Naive B cell (primary cell): ENCODE measurements at regions not wholly inside any gene's neighbourhood (a gene's known extent, or its start where the extent isn't known, plus 50 kb on each side); places are given as distances from the start of the nearest gene placed in this dataset.

ENCODE experiments used
- ATAC-seq, 2 donors: fragments of 150-1000 bp; cut with Tn5 transposase; 2 replicates each; pipeline ENCODE4 v1.10.0; 2021; ENCODE audit warnings: low read depth in 2 of 2, mild to moderate bottlenecking in 2 of 2, moderate library complexity in 2 of 2
- DNase-seq: peaks from one replicate; pipeline ENCODE4 v3.0.0; 2022
- H3K27ac Mint-ChIP-seq, 6 donors: one replicate each; pipeline ENCODE4 v1.8.0; 2020 to 2022; ENCODE audit warnings: mild to moderate bottlenecking in 6 of 6, mixed read lengths in 6 of 6, moderate library complexity in 5 of 6, inconsistent platforms in 2 of 6
- H3K27me3 Mint-ChIP-seq, 3 donors: one replicate each; pipeline ENCODE4 v1.8.0; 2021 to 2022; ENCODE audit warnings: mixed read lengths in 3 of 3, mild to moderate bottlenecking in 1 of 3
- H3K36me3 Mint-ChIP-seq, 2 donors: one replicate each; pipeline ENCODE4 v1.8.0; 2020 to 2022; ENCODE audit warnings: mixed read lengths in 2 of 2, inconsistent platforms in 1 of 2, mild to moderate bottlenecking in 1 of 2
- H3K4me1 Mint-ChIP-seq, 3 donors: one replicate each; pipeline ENCODE4 v1.8.0; 2020 to 2022; ENCODE audit warnings: mixed read lengths in 3 of 3, inconsistent platforms in 1 of 3, mild to moderate bottlenecking in 1 of 3, moderate library complexity in 1 of 3
- H3K4me3 Mint-ChIP-seq, 8 donors: one replicate each; pipeline ENCODE4 v1.8.0; 2020 to 2022; ENCODE audit warnings: mild to moderate bottlenecking in 8 of 8, mixed read lengths in 8 of 8, moderate library complexity in 8 of 8, inconsistent platforms in 2 of 8
- H3K9me3 Mint-ChIP-seq, 7 donors: one replicate each; pipeline ENCODE4 v1.8.0; 2020 to 2022; ENCODE audit warnings: mixed read lengths in 7 of 7, mild to moderate bottlenecking in 5 of 7, inconsistent platforms in 2 of 7, moderate library complexity in 1 of 7

- Mint-ChIP-seq H3K9me3 (peaks cover 2 to 23% (median 6%) of the 10 kb centered on the region in 7 donors), H3K27ac (no peak overlapping the region), H3K4me1 (no peaks in the 10 kb centered on the region), H3K27me3 (no peaks in the 10 kb centered on the region), H3K36me3 (no peaks in the 10 kb centered on the region), H3K4me3 (no peak overlapping the region)
- no peak for ATAC-seq
- DNase-seq: no peak
These were observed 211.2 kb downstream of the PTGER3 start for GRCh38 chr1:70836456-70836855.

DNA sequence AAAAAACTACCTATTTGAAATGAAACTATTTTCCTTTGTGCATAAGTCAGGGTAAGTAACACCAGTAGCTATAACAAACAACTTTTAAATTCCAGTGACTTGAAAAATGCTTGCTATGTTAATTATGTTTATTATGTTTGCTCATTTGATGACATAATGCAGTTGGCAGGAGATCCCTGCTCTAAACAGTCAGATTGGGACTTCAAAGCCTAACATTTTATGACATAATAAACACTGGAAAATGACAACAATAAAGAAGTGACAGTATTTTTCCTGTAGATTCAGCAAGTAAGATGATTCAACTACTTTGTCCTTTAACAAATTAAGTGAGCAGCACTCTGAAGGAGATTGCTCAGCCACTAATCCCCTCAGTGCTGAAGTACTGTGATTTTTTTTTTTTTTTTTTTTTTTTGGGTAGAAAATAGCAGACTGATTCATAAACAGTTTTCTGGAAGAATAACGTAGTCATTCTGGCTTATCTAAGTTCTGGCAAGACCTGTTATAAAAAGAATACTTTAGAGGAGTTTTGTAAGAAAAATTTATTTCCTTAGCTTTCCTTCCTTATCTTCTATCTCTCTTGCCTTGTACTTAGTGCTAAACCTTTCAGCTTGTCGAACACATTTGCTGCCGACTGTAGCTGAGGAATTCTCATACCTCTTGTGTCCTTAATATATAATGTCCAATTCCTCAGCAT, 207.2 kb downstream of the PTGER3 start:
- Mint-ChIP-seq H3K4me1 (no peaks in the 10 kb centered on the region), H3K36me3 (peaks cover 0 to 5% of the 10 kb centered on the region in 2 donors)
- ATAC-seq: no peak

DNA sequence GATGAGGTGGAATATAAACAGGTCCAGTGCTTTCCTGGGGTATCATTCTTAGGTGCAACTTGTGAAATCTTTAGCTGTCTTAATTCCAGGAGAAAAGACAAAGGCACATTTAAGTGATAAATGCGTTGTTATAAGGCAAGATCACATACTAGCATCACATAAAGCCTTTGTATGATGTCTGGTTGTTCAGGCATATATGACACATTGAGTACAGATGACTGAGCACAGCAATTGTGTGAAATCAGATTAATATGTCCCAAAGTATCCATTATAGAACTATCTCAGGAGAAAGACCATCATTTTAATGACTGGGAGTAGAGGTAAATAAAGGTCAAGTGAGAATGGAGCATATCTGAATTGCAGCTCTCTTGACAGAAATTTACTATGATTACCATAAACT, 205.1 kb downstream of the PTGER3 start:
- DNase-seq (no peak), ATAC-seq (no peak)
- H3K36me3 Mint-ChIP-seq: peaks cover 0 to 5% of the 10 kb centered on the region in 2 donors
- H3K4me3 Mint-ChIP-seq: no peak overlapping the region
- H3K27me3 Mint-ChIP-seq: no peaks in the 10 kb centered on the region
- H3K27ac Mint-ChIP-seq: no peak overlapping the region
- H3K4me1 Mint-ChIP-seq: no peaks in the 10 kb centered on the region
- peaks cover 0 to 19% (median 4%) of the 10 kb centered on the region in 7 donors for H3K9me3 Mint-ChIP-seq

More for the DNA sequence above, 207.2 kb downstream of the PTGER3 start:
- Mint-ChIP-seq H3K4me3 (no peak overlapping the region), H3K27ac (no peak overlapping the region), H3K27me3 (no peaks in the 10 kb centered on the region), H3K9me3 (peaks cover 0 to 13% (median 2%) of the 10 kb centered on the region in 7 donors)
- DNase-seq: no peak

GRCh38 chr1:70843452-70843851, 204.2 kb downstream of the PTGER3 start:
- no peaks in the 10 kb centered on the region for H3K4me1 Mint-ChIP-seq
- DNase-seq (no peak), ATAC-seq (no peak)
- H3K27ac Mint-ChIP-seq: no peak overlapping the region
- H3K27me3 Mint-ChIP-seq: no peaks in the 10 kb centered on the region
- H3K9me3 Mint-ChIP-seq: peaks cover 0 to 19% (median 3%) of the 10 kb centered on the region in 7 donors
- H3K36me3 Mint-ChIP-seq: peaks cover 0 to 5% of the 10 kb centered on the region in 2 donors
- no peak overlapping the region for H3K4me3 Mint-ChIP-seq

DNA sequence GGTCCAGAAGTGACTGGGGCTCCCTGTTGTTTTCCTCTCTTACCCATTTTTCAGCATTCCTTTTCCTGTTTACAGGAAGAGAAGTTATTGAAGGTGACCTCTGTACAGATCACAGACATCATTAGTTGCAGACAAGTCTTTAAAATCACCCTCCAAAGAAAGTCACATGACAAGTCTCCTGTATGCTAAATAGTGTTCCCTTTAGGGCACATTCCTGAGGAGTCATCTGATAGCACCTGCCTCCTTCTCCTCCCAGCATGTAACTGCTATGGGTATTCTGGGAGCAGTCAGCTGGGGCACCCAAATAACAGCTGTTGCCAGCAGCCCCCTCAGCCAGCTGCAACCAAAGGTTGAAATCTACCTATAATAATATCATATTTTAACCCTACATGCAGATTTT, 200.6 kb downstream of the PTGER3 start:
- Mint-ChIP-seq H3K4me1 (no peaks in the 10 kb centered on the region), H3K27me3 (no peaks in the 10 kb centered on the region), H3K27ac (no peak overlapping the region), H3K9me3 (peaks cover 2 to 29% (median 7%) of the 10 kb centered on the region in 7 donors), H3K4me3 (no peak overlapping the region), H3K36me3 (peaks cover 0 to 5% of the 10 kb centered on the region in 2 donors)
- ATAC-seq (no peak), DNase-seq (no peak)

DNA sequence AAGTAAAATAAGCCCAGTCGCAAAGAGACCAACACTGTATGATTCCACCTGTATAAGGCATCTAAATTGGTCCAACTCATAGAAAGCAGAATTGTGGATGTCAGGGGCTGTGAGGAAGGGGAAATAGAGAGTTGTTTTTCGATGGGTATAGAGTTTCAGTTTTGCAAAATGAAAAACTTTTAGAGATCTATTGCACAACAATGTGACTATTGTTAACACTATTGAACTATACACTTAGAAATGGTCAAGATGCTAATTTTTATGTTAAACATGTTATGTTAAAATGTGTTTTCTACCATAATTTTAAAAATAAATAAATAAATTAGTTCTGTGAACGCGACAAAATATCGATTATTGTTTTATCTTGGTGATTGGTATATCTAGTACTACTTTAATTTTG, 192.4 kb downstream of the PTGER3 start:
- H3K27me3 Mint-ChIP-seq: no peaks in the 10 kb centered on the region
- no peak for ATAC-seq
- no peaks in the 10 kb centered on the region for H3K36me3 Mint-ChIP-seq

DNA sequence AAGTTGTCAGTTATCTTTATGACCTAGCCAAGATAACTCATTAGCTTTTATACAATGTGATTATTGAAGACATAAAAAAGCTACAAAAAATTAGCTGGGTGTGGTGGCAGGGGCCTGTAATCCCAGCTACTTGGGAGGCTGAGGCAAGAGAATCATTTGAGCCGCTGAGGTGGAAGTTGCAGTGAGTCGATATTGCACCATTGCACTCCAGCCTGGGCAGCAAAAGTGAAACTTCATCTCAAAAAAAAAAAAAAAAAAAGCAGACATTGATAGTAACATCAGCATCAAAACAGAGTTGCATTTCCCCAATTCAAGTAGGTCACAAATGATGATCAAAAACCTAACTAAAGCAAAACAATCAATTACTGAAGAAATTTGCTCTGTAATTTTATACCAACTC, 191.4 kb downstream of the PTGER3 start:
- ATAC-seq (no peak), DNase-seq (no peak)
- H3K27me3 Mint-ChIP-seq: no peaks in the 10 kb centered on the region
- no peaks in the 10 kb centered on the region for H3K36me3 Mint-ChIP-seq
- peaks cover 2 to 14% (median 4%) of the 10 kb centered on the region in 7 donors for H3K9me3 Mint-ChIP-seq
- H3K4me1 Mint-ChIP-seq: no peaks in the 10 kb centered on the region
- no peak overlapping the region for H3K27ac Mint-ChIP-seq
- no peak overlapping the region for H3K4me3 Mint-ChIP-seq

More for the DNA sequence above, 192.4 kb downstream of the PTGER3 start:
- Mint-ChIP-seq H3K4me1 (no peaks in the 10 kb centered on the region), H3K27ac (no peak overlapping the region), H3K9me3 (peaks cover 2 to 18% (median 7%) of the 10 kb centered on the region in 7 donors), H3K4me3 (no peak overlapping the region)
- no peak for DNase-seq

DNA sequence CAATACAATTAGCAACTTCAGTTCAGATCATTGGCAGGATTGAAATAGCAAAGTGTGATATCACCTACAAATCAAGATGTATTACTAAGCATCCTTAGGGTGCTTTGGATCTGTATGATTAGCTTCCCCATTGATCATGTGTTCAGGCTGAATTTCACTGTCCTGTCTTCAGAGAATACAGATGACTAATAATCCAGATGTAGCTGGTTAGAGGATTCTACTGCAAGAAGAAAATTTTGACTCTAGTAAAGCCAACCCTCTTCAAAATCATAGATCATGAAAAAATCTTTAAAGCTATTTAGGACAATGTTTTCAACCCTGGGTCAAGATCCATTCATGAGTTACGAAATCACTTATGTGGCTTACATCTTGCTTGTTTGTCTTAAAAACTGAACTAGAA, 184.4 kb downstream of the PTGER3 start:
- peaks cover 0 to 8% (median 0%) of the 10 kb centered on the region in 7 donors for H3K9me3 Mint-ChIP-seq
- H3K36me3 Mint-ChIP-seq: no peaks in the 10 kb centered on the region
- no peak overlapping the region for H3K4me3 Mint-ChIP-seq
- no peaks in the 10 kb centered on the region for H3K27me3 Mint-ChIP-seq
- no peak overlapping the region for H3K27ac Mint-ChIP-seq
- DNase-seq: no peak
- H3K4me1 Mint-ChIP-seq: no peaks in the 10 kb centered on the region
- ATAC-seq: no peak

GRCh38 chr1:70864302-70864701, 183.3 kb downstream of the PTGER3 start:
- Mint-ChIP-seq H3K4me3 (no peak overlapping the region), H3K27me3 (no peaks in the 10 kb centered on the region), H3K9me3 (peaks cover 0 to 11% (median 1%) of the 10 kb centered on the region in 7 donors), H3K27ac (no peak overlapping the region), H3K4me1 (no peaks in the 10 kb centered on the region), H3K36me3 (no peaks in the 10 kb centered on the region)
- ATAC-seq (no peak), DNase-seq (no peak)

- no peak for ATAC-seq
- H3K36me3 Mint-ChIP-seq: no peaks in the 10 kb centered on the region
- DNase-seq: no peak
- no peak overlapping the region for H3K4me3 Mint-ChIP-seq
- H3K9me3 Mint-ChIP-seq: peaks cover 0 to 13% (median 3%) of the 10 kb centered on the region in 7 donors
- H3K27ac Mint-ChIP-seq: no peak overlapping the region
- H3K4me1 Mint-ChIP-seq: no peaks in the 10 kb centered on the region
- no peaks in the 10 kb centered on the region for H3K27me3 Mint-ChIP-seq
These were observed 180.9 kb downstream of the PTGER3 start for GRCh38 chr1:70866542-70867264.

GRCh38 chr1:70871790-70872189, 175.8 kb downstream of the PTGER3 start:
- H3K4me1 Mint-ChIP-seq: no peaks in the 10 kb centered on the region
- peaks cover 0 to 9% (median 2%) of the 10 kb centered on the region in 7 donors for H3K9me3 Mint-ChIP-seq
- no peak for ATAC-seq
- H3K27me3 Mint-ChIP-seq: no peaks in the 10 kb centered on the region
- H3K36me3 Mint-ChIP-seq: no peaks in the 10 kb centered on the region
- DNase-seq: no peak
- no peak overlapping the region for H3K4me3 Mint-ChIP-seq
- no peak overlapping the region for H3K27ac Mint-ChIP-seq

DNA sequence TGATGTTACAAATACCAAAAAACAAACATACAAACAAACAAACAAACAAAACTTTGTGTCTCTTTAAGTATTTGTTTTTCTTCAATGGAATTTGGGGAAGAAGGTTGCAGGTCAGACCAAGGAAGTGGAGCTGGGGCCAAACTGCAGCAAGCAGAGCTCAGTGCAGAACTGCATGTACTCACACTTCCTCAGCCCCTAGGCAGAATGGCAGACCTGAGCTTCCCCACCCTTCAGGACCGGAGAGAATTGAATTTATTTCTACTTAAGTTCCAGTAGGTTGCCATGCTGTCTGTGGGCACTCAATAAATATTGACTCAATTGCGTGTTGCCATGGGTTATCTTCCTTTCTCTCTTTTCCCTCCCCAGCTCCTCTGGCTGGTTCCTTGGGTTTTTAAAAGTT, 173.6 kb downstream of the PTGER3 start:
- Mint-ChIP-seq H3K27ac (no peak overlapping the region), H3K4me3 (no peak overlapping the region), H3K9me3 (peaks cover 0 to 6% (median 3%) of the 10 kb centered on the region in 7 donors), H3K27me3 (no peaks in the 10 kb centered on the region), H3K4me1 (no peaks in the 10 kb centered on the region), H3K36me3 (no peaks in the 10 kb centered on the region)
- DNase-seq (no peak), ATAC-seq (no peak)

- Mint-ChIP-seq H3K27ac (no peak overlapping the region), H3K9me3 (peaks cover 0 to 8% (median 2%) of the 10 kb centered on the region in 7 donors), H3K27me3 (no peaks in the 10 kb centered on the region), H3K36me3 (no peaks in the 10 kb centered on the region), H3K4me3 (no peak overlapping the region), H3K4me1 (no peaks in the 10 kb centered on the region)
- ATAC-seq (no peak), DNase-seq (no peak)
These were observed 172.8 kb downstream of the PTGER3 start for GRCh38 chr1:70874818-70875217.

GRCh38 chr1:70877343-70877742, 170.3 kb downstream of the PTGER3 start:
- Mint-ChIP-seq H3K4me1 (no peaks in the 10 kb centered on the region), H3K4me3 (no peak overlapping the region), H3K27me3 (no peaks in the 10 kb centered on the region), H3K27ac (no peak overlapping the region), H3K36me3 (no peaks in the 10 kb centered on the region), H3K9me3 (peaks cover 0 to 11% (median 0%) of the 10 kb centered on the region in 7 donors)
- no peak for ATAC-seq
- DNase-seq: no peak
